DOHH2 (cell line): ENCODE measurements at regions not wholly inside any gene's neighbourhood (a gene's known extent, or its start where the extent isn't known, plus 50 kb on each side); places are given as distances from the start of the nearest gene placed in this dataset.

Experiments
- EZH2phosphoT487 ChIP-seq: fragments of 200-600 bp; sonication (generic); IDR thresholded peaks from 2 replicates; pipeline ENCODE4 v1.6.1; 2017; ENCODE audit warnings: borderline replicate concordance, mild to moderate bottlenecking, antibody characterized with exemption, low read length, moderate library complexity, mixed read lengths
- TF ChIP-seq, protein P1 (sequence below): fragments of 200-600 bp; sonication (generic); IDR thresholded peaks from one replicate; pipeline ENCODE4 v1.5.1; 2014; ENCODE audit warnings: antibody characterized with exemption, mild to moderate bottlenecking, low read depth, low read length; ENCODE audit not compliant: poor library complexity, severe bottlenecking

GRCh38 chr6:167689278-167689677, 137.4 kb upstream of the AFDN start:
- TF ChIP-seq, protein P1, sequence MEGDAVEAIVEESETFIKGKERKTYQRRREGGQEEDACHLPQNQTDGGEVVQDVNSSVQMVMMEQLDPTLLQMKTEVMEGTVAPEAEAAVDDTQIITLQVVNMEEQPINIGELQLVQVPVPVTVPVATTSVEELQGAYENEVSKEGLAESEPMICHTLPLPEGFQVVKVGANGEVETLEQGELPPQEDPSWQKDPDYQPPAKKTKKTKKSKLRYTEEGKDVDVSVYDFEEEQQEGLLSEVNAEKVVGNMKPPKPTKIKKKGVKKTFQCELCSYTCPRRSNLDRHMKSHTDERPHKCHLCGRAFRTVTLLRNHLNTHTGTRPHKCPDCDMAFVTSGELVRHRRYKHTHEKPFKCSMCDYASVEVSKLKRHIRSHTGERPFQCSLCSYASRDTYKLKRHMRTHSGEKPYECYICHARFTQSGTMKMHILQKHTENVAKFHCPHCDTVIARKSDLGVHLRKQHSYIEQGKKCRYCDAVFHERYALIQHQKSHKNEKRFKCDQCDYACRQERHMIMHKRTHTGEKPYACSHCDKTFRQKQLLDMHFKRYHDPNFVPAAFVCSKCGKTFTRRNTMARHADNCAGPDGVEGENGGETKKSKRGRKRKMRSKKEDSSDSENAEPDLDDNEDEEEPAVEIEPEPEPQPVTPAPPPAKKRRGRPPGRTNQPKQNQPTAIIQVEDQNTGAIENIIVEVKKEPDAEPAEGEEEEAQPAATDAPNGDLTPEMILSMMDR, result no peak
- TF ChIP-seq EZH2phosphoT487, result no peak
